ENCODE measurements at regions not wholly inside any gene's neighbourhood (a gene's known extent, or its start where the extent isn't known, plus 50 kb on each side); places are given as distances from the start of the nearest gene placed in this dataset.

GRCh38 chr14:101189962-101190560, 286.5 kb upstream of the RTL1 start:
- DNase-seq (no peak), ATAC-seq (ENCODE audit: low read depth) (no peak)
- 54% methylated on average over 2 of the region's 3 CpGs; no CpG with 5 or more reads in 1 of the 2 experiments for WGBS, 2 experiments (ENCODE audit: extremely low coverage in 2 of 2, insufficient read length in 1 of 2)
- Histone ChIP-seq H4K20me1 (ENCODE audit: insufficient read depth, low read length) (no peaks in the 10 kb centered on the region; the same call in 1 of the 2 replicates), H2AFZ (replicated peaks; ENCODE audit: low read length, poor library complexity) (no peak overlapping the region), H3K4ac (ENCODE audit: low read depth, low read length) (no peak overlapping the region), H3K36me3 (ENCODE audit: control insufficient read depth, insufficient read depth, low read length) (no peaks in the 10 kb centered on the region), H2AK9ac (replicated peaks; ENCODE audit: low read depth, low read length, poor library complexity) (no peak overlapping the region), H3K9ac (ENCODE audit: low read depth, low read length) (no peak overlapping the region), H3K18ac (ENCODE audit: low read depth, low read length) (no peak overlapping the region), H3K4me1 (ENCODE audit: control insufficient read depth, insufficient read depth, low read length) (no peaks in the 10 kb centered on the region), H3K4me3 (ENCODE audit: insufficient read depth, low read depth, low read length) (no peak overlapping the region), H2BK15ac (ENCODE audit: low read depth, low read length) (no peak overlapping the region), H3K9me3 (ENCODE audit: control insufficient read depth, insufficient read depth, low read length) (no peaks in the 10 kb centered on the region), H3K79me1 (ENCODE audit: low read depth in 1 of 2, low read length in 2 of 2) (no peaks in the 10 kb centered on the region), H3K27ac (ENCODE audit: insufficient read depth, low read length) (no peak overlapping the region), H2BK120ac (ENCODE audit: low read depth, low read length) (no peak overlapping the region), H3K27me3 (ENCODE audit: control insufficient read depth, insufficient read depth, low read length) (peaks cover 42% of the 10 kb centered on the region), H3K14ac (replicated peaks; ENCODE audit: low read depth, low read length) (no peak overlapping the region), H3K56ac (ENCODE audit: extremely low read depth, insufficient read depth, low read length) (no peak overlapping the region), H4K8ac (ENCODE audit: low read depth in 2 of 2, low read length in 2 of 2) (no peak overlapping the region), H3K23ac (ENCODE audit: low read depth, low read length) (no peak overlapping the region), H3K4me2 (ENCODE audit: low read depth, low read length) (no peak overlapping the region), H4K91ac (ENCODE audit: insufficient read depth, low read depth, low read length) (no peak overlapping the region), H2BK5ac (ENCODE audit: low read depth, low read length, poor library complexity, severe bottlenecking) (peak overlapping the region; percentile 62), H3K9me1 (ENCODE audit: insufficient read depth, low read length) (no peaks in the 10 kb centered on the region), H4K5ac (ENCODE audit: low read depth, low read length) (no peak overlapping the region), H2BK20ac (ENCODE audit: low read depth, low read length) (no peak overlapping the region), H2AK5ac (ENCODE audit: low read depth, low read length) (no peak overlapping the region)
- POLR2A ChIA-PET (ENCODE audit: unreplicated experiment): no interaction called here
- CTCF ChIA-PET: no interaction called here
- no peak for TF ChIP-seq POLR2A (IDR thresholded peaks at IDR 0.05; ENCODE audit: low read depth, low read length)
- no peak for TF ChIP-seq CHD1 (IDR thresholded peaks at IDR 0.05; ENCODE audit: low read depth, low read length)
- no peak for TF ChIP-seq MAFK (IDR thresholded peaks at IDR 0.05; ENCODE audit: low read depth, low read length)
- no peak for TF ChIP-seq MAZ (IDR thresholded peaks at IDR 0.05; ENCODE audit: borderline replicate concordance, low read depth, low read length)
- no peak for TF ChIP-seq NFE2L2 (IDR thresholded peaks at IDR 0.05; ENCODE audit: low read depth, low read length)
- TF ChIP-seq USF2 (IDR thresholded peaks at IDR 0.05; ENCODE audit: low read depth, low read length): no peak
- TF ChIP-seq RFX5 (IDR thresholded peaks at IDR 0.05; ENCODE audit: low read depth, low read length): no peak
- TF ChIP-seq CEBPB (IDR thresholded peaks at IDR 0.05; ENCODE audit: low read depth, low read length): no peak
- TF ChIP-seq BHLHE40 (IDR thresholded peaks at IDR 0.05; ENCODE audit: low read depth, low read length): no peak
- TF ChIP-seq, protein P1, sequence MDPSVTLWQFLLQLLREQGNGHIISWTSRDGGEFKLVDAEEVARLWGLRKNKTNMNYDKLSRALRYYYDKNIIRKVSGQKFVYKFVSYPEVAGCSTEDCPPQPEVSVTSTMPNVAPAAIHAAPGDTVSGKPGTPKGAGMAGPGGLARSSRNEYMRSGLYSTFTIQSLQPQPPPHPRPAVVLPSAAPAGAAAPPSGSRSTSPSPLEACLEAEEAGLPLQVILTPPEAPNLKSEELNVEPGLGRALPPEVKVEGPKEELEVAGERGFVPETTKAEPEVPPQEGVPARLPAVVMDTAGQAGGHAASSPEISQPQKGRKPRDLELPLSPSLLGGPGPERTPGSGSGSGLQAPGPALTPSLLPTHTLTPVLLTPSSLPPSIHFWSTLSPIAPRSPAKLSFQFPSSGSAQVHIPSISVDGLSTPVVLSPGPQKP (IDR thresholded peaks at IDR 0.05; ENCODE audit: borderline replicate concordance, low read depth, low read length): no peak
- no peak for TF ChIP-seq MXI1 (IDR thresholded peaks at IDR 0.05; ENCODE audit: borderline replicate concordance, low read depth, low read length)
- TF ChIP-seq SMC3 (IDR thresholded peaks at IDR 0.05; ENCODE audit: low read depth, low read length): no peak
- TF ChIP-seq, protein P2, sequence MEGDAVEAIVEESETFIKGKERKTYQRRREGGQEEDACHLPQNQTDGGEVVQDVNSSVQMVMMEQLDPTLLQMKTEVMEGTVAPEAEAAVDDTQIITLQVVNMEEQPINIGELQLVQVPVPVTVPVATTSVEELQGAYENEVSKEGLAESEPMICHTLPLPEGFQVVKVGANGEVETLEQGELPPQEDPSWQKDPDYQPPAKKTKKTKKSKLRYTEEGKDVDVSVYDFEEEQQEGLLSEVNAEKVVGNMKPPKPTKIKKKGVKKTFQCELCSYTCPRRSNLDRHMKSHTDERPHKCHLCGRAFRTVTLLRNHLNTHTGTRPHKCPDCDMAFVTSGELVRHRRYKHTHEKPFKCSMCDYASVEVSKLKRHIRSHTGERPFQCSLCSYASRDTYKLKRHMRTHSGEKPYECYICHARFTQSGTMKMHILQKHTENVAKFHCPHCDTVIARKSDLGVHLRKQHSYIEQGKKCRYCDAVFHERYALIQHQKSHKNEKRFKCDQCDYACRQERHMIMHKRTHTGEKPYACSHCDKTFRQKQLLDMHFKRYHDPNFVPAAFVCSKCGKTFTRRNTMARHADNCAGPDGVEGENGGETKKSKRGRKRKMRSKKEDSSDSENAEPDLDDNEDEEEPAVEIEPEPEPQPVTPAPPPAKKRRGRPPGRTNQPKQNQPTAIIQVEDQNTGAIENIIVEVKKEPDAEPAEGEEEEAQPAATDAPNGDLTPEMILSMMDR (conservative IDR thresholded peaks at IDR 0.05; ENCODE audit: low read depth, low read length): no peak
- TF ChIP-seq FOS (IDR thresholded peaks at IDR 0.05; ENCODE audit: low read depth, low read length): no peak
- intact Hi-C loops (cut with micrococcal nuclease): no loop called here
- dilution Hi-C loops (cut with HindIII; ENCODE audit: low sequenced_read_pairs, unreplicated experiment): no loop called here
- no TSS peak for BruUV-seq (replicated peaks)
- in situ Hi-C loops (cut with MboI; ENCODE audit: low sequenced_read_pairs): no loop called here
